NCI-H1694 treated with DMSO at 0.1 percent for 48 hours (cell line): ENCODE measurements at regions not wholly inside any gene's neighbourhood (a gene's known extent, or its start where the extent isn't known, plus 50 kb on each side); places are given as distances from the start of the nearest gene placed in this dataset.
"Not testable (repeated sequence)": the region's sequence is repeated elsewhere in the genome, so short reads cannot be mapped to it uniquely, and the experiment has no call there.

Experiments
- DNase-seq: peaks from one replicate; lab custom pipeline; 2025; lab: John Stamatoyannopoulos, UW

DNA sequence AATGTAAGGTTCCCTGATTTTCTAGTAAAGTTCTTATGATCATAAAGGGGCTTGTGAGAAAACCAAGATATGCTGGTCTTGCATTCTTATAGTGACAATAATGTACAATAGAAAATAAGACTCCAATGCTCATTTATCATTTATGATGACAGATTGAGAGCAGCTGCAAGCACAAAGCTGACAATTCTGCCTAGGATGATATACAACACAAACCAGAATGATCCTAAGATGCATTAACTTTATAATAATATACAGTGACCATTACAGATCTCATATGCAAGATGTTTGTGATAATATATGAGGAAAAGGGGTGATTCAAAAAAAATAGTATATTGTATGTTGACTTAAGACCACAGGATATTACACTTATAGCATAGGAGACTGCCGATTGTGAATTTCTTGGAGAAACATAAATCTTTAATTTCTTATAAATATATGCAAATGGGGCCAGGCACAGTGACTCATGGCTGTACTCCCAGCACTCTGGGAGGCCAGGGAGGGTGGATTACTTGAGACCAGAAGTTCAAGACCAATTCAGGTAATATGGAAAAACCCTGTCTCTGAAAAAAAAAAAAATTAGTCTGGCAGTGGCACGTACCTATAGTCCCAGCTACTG lies 387.0 kb downstream of the ZBBX start:
- DNase-seq = no peak

DNA sequence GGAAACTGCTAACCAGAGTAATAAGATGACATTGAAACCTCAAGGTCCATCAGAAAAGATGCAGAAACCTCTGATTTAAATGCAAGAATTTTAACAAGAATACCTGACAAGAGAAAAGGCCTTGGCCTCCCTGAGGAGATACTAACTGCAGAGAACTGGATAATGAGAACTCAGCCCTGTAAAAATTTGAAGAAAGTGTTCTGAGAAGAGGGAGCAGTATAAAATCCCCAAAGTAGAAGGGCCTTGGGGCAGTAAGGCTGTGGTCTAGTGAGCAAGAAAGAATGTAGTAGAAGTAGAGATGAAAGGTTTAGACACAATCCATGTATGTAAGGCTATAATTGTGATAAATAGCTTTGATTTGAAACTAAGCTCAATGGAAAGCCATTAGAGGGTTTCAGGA lies 394.1 kb downstream of the ZBBX start:
- DNase-seq = no peak

DNA sequence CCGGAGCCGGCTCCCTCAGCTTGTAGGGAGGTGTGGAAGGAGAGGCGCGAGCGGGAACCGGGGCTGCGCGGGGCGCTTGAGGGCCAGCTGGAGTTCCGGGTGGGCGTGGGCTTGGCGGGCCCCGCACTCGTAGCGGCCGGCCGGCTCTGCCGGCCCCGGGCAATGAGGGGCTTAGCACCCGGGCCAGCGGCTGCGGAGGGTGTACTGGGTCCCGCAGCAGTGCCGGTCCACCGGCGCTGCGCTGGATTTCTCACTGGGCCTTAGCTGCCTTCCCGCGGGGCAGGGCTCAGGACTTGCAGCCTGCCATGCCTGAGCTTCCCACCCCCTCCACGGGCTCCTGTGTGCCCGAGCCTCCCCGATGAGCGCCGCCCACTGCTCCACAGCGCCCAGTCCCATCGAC lies 404.3 kb downstream of the ZBBX start:
- not testable (repeated sequence) for DNase-seq

GRCh38 chr3:166967714-166968113 lies 412.4 kb downstream of the ZBBX start:
- DNase-seq = not testable (repeated sequence)

- no peak for DNase-seq
Observed at GRCh38 chr3:166962911-166963310, 417.2 kb downstream of the ZBBX start.

DNA sequence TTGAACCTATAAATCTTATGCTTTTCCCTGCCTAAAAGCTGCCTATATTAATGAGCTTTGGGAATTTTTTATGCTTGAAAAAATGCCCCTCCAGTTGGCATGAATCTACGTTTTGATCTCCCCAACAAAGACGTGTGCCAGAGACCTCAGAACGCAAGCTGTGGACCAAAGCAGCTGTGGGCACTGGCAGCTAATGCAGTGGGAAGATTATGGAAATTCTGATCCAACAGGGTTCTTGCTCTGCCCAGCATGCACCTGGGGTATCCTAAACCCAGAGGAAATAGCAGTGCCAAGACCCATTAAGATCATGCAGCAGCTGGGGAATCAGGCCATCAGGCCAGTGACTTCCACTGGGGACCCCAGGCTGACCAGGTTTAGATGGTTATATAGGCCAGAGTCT lies 423.0 kb downstream of the ZBBX start:
- no peak for DNase-seq

- no peak for DNase-seq
Observed at GRCh38 chr3:166955201-166955939, 424.7 kb downstream of the ZBBX start.

- no peak for DNase-seq
Observed at GRCh38 chr3:166934879-166935278, 445.2 kb downstream of the ZBBX start.

DNA sequence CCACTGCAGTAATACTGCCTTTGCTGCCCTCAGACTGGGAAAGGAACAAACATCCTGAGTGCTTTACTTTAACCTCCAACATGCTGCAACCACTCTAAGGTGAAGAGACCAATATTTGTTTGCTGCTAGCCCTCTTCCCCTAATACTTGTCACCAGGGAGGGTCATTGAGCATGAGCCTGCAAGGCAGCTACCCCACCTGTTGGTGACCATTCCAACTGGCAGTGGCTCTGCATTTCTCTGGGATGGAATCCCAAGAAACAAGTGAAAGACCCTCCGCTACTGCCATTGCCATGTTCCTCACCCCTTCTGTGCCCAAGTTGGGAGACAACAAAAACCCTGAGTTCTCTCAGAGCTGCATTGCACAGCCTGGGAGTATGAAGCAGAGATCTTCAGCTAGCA lies 462.7 kb downstream of the ZBBX start:
- DNase-seq = no peak

- DNase-seq = no peak
Observed at GRCh38 chr3:166902374-166902773, 477.7 kb downstream of the ZBBX start.

DNA sequence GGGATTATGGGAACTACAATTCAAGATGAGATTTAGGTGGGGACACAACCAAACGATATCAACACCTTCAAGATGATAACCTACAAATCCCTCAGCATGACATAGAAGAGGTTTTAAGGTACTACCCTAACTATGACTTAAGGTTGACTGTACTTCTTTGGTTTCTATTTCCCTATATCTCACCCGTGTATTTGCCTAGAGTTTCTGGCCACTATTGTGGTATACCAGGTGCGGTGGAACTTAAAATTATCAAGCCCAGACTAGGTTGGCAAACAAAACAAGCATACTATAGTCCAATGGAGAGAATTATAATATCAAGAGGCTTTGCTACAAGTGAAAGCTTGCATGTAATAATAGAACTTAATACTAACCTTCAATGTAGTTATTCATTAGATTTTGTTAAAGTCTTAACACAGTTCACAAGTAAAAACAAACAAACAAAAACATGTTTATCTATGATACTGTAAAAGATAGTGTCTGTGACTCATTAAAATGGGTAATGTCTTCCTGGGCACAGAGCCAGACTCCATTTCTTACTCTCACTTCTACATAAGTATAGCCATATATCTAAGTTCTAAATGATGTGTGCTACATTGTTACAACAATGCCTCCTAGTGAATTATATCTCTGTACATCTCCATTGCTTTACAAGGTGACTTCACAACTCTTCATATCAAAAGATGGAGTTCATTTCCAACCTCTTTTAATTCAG lies 479.1 kb downstream of the ZBBX start:
- no peak for DNase-seq

DNA sequence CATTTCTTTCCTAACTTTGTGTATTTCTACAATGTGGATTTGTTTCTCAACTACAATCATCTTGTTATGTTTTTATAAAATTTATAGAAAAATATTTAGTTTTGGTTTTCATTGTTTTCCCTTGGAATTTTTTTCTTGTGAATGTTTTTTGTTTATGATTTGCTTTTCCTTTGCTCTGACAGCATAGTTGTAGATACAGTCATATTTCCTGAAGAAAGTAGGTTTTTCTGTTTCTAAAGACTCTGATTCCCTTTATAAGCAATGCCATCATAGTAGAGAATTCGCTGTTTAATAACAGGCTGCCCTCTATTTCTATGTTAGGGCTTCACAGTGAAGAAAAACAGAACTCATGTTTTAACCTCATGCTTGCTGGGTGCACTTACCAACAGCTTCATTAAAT lies 482.3 kb downstream of the ZBBX start:
- DNase-seq = no peak

DNA sequence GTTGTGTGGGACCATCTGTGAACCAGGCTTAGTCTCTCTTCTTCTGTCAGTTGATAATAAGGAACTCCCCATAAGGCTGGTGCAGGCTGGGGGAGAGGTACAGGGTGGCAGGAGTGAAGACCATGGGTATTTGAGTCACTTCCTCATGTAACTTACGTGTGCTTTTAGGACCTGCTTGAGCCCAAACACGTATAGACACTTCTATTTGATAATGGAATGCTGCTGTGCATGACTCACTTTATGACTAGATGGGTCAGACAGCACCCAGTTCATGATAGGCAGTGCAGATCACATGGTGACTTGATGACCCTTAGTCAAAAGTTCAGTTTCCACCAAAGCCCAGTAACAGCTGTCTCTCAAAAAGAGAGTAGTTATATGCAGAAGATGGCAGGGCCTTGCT lies 490.9 kb downstream of the ZBBX start:
- no peak for DNase-seq

DNA sequence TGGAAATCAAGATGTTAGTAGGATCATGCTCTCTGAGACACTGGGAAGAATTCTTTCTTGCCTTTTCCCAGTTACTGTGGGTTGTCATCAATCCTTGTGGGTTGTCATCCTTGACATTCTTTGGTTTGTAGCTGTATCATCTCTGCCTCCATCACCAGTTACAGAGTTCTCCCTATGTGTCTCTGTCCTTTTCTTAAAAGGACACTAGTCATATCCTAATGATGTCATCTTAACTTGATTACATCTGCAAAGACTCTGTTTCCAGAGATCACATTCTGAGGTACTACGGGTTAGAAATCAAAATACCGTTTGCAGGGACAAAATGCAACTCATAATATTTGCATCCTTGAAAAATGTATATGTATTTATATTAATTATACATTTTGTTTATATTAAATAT lies 500.4 kb downstream of the ZBBX start:
- no peak for DNase-seq

GRCh38 chr3:166877971-166878370 lies 502.1 kb downstream of the ZBBX start:
- DNase-seq = no peak

DNA sequence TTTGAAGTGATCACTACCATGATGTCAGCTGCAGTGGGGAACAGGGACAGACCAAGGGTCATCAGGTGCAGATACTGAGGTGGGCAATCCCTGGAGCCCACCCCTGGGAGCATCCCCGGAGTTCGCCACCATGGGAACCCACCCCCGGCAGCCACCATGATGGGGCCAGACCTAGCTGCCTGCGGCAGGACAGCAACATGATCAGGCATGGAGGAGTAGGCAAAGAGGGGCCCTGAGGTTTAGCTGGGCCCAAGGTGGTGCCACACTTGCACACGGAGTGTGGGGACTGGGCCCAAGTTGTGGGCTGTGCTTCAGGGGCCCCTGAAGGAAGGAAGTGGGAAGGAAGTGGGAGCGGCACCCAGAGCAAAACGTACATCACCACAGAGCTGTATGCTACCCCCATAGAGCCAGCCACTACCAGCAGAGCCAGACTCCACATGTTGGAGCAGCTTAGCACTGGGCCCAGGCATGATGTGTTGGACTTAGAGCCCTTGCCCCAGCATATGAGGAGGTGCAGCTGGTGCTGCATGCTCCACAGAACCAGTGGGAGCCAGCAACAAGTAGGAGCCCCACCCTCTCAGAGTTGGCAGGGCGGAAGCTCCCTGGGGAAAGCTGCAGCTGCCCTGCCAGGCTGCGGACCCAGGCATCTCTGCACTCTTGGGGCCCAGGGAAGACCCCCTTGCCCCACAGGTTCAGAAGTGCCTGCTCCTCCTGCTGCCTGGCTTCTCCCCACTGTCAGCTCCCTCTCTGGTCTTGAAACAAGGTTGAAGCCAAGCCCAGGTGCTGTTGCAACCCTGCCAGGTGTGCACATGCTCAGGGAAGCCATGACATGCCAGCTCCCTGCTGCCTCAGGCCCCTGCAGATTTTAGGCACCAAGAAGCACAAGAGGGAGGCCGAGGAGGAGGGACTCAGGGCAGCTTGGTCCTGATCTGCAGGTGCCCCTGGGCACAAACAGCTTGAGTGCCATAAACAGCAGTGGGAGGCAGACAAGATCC lies 515.3 kb downstream of the ZBBX start:
- no peak for DNase-seq

- DNase-seq = no peak
Observed at GRCh38 chr3:166860217-166860616, 519.9 kb downstream of the ZBBX start.

DNA sequence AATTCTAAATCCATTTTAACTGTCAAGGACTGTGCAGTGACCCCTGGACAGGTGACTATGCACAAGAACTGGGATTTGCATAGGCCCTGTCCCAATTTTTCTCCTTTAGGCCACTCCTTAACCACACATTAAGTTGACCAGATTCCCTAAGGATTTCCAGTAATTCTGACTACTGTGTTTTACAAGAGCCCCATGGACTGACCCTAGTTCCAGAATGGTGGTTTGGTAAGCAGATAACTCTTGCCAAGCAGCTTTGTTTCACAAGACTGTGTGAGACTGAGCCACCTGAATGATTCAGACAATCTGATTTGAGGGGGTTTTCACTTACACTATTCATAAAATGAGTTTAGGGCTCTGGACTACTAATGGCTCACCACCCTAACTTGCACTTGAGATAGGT lies 535.8 kb downstream of the ZBBX start:
- DNase-seq = no peak

DNA sequence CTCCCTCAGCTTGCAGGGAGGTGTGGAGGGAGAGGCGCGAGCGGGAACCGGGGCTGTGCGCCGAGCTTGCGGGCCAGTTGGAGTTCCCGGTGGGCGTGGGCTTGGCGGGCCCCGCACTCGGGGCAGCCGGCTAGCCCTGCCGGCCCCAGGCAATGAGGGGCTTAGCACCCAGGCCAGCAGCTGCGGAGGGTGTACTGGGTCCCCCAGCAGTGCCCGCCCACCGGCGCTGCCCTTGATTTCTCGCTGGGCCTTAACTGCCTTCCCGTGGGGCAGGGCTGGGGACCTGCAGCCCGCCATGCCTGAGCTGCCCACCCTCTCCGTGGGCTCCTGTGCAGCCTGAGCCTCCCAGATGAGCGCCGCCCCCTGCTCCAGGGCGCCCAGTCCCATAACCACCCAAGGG lies 537.3 kb downstream of the ZBBX start:
- DNase-seq = not testable (repeated sequence)

DNA sequence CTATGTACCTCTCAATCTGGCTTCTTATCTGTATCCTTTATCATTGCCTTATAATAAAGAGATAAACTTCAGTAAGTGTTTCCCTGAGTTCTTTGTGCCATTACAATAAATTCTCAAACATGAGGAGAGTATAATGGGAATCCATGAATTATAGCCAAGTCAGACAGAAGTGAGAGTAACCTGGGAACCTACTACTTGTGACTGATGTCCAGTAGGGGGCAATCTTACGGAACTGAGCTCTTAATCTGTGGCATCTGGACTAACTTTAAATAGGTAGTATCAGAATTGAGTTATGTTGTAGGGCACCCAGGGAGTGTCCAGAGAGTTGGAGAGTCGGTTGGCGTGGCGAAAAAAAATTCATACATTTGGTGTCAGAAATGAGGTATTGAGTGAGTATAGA lies 542.6 kb downstream of the ZBBX start:
- peak; percentile 18 for DNase-seq

GRCh38 chr3:166836836-166837235 lies 543.3 kb downstream of the ZBBX start:
- DNase-seq = no peak

GRCh38 chr3:166829896-166830295 lies 550.2 kb downstream of the ZBBX start:
- no peak for DNase-seq
